Skeletal muscle satellite cell (primary cell): ENCODE measurements at regions not wholly inside any gene's neighbourhood (a gene's known extent, or its start where the extent isn't known, plus 50 kb on each side); places are given as distances from the start of the nearest gene placed in this dataset.
"Not testable (repeated sequence)": the region's sequence is repeated elsewhere in the genome, so short reads cannot be mapped to it uniquely, and the experiment has no call there.

ENCODE experiments used
- H3K27me3 ChIP-seq: 2 replicates; pipeline ENCODE4 v1.7.0; 2013; ENCODE audit warnings: low read length; ENCODE audit not compliant: control insufficient read depth, insufficient read depth
- H3K36me3 ChIP-seq: 2 replicates; pipeline ENCODE4 v1.7.0; 2013; ENCODE audit warnings: mild to moderate bottlenecking, control low read depth, low read length; ENCODE audit not compliant: insufficient read depth
- H3K4me1 ChIP-seq: 2 replicates; pipeline ENCODE4 v1.7.0; 2013; ENCODE audit warnings: low read length; ENCODE audit not compliant: control insufficient read depth, insufficient read depth
- H3K4me2 ChIP-seq: 2 replicates; pipeline ENCODE4 v1.7.0; 2013; ENCODE audit warnings: mild to moderate bottlenecking, low read length
- H3K4me3 ChIP-seq: 2 replicates; pipeline ENCODE4 v1.7.0; 2013; ENCODE audit warnings: low read length
- H3K9ac ChIP-seq: 2 replicates; pipeline ENCODE4 v1.7.0; 2013; ENCODE audit warnings: mild to moderate bottlenecking, low read depth, low read length, moderate library complexity
- H3K9me3 ChIP-seq: replicated peaks from 2 replicates; pipeline ENCODE4 v1.7.0; 2013; ENCODE audit warnings: mild to moderate bottlenecking, control low read depth, low read length

DNA sequence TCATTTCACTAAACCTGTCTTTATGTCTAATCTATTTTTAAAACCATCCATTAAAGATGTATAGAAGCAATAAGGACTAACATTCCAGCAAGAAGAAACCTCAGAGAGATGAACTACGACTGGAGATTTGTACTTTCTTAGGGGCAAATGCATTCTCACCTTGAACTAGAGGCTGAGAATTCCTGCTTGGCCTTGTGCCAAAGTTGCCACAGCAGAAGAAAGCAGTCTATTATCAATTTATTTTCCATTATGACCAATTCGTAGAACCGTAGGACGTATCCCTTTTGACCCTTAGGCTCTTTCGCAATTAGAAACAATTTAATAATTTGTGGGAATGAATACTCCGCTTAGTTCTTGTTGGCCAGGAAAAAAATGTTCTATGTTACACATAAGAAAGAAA is 1647.4 kb upstream of the CDH9 start:
- no peak overlapping the region for H3K4me3 ChIP-seq
- no peaks in the 10 kb centered on the region for H3K36me3 ChIP-seq
- no peaks in the 10 kb centered on the region for H3K27me3 ChIP-seq
- no peak overlapping the region for H3K9ac ChIP-seq
- no peaks in the 10 kb centered on the region for H3K9me3 ChIP-seq
- no peak overlapping the region for H3K4me2 ChIP-seq
- H3K4me1 ChIP-seq, result no peaks in the 10 kb centered on the region

DNA sequence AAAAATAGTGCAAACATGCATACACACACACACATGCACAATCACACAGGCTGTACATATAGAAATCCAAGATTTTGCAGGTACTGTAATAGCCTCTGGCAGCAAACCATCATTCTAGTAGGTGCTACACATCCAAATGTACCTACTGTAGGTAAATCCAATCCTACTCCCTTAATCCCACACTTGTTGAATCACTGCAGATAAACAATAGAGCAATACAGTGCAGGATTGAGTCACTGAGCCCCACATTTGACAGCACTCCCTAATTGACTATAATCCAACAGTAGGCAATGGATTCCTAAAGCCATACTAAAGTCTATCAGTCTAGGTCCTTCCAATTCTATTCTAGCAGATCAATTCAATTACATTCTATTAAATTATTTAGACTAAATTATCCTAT is 1640.5 kb upstream of the CDH9 start:
- Histone ChIP-seq H3K27me3 (no peaks in the 10 kb centered on the region), H3K9ac (no peak overlapping the region), H3K4me1 (no peaks in the 10 kb centered on the region), H3K9me3 (peaks cover 7% of the 10 kb centered on the region), H3K4me2 (no peak overlapping the region), H3K36me3 (no peaks in the 10 kb centered on the region), H3K4me3 (no peak overlapping the region)

DNA sequence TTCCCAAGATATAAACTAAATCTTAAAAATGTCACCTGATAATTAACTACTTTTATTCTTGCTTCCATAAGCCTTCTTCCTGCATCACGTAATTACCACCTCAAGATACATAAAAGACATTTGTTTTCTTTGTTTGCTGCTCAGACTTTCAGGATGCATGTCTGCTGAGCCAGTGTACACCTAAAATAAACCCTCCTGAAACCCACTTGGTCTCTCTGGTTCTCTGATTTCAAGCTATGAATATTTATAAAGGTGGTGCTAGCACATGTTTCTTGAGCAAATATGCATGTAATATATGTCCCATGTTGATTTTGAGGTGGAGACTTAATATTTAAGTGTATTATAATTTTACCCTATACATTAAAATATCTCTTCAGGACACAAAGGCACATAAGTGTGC is 1627.7 kb upstream of the CDH9 start:
- H3K4me1 ChIP-seq, result no peaks in the 10 kb centered on the region
- H3K27me3 ChIP-seq, result no peaks in the 10 kb centered on the region
- no peak overlapping the region for H3K4me3 ChIP-seq
- H3K9me3 ChIP-seq, result no peaks in the 10 kb centered on the region
- no peaks in the 10 kb centered on the region for H3K36me3 ChIP-seq
- no peak overlapping the region for H3K4me2 ChIP-seq
- H3K9ac ChIP-seq, result no peak overlapping the region

DNA sequence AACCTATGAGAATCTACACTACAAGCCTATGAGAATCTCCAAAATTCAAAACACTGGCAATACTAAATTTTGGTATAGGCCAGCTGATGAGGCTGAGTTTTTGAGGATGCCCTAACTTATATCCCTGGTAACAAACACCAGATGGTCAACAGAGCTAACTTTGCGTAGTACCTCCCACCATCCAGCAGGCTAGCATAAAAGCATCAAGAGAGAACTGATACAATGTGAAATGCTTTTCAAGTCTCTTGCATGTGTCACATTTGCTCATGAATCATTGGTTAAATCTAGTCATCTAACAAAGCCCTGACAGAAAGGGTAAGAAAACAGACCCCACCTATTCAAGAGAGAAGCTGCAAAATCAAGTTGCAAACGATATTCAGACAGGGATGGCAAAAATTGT is 1609.7 kb upstream of the CDH9 start:
- Histone ChIP-seq H3K27me3 (no peaks in the 10 kb centered on the region), H3K9ac (no peak overlapping the region), H3K36me3 (no peaks in the 10 kb centered on the region), H3K4me1 (no peaks in the 10 kb centered on the region), H3K4me2 (no peak overlapping the region), H3K4me3 (no peak overlapping the region), H3K9me3 (no peaks in the 10 kb centered on the region)

DNA sequence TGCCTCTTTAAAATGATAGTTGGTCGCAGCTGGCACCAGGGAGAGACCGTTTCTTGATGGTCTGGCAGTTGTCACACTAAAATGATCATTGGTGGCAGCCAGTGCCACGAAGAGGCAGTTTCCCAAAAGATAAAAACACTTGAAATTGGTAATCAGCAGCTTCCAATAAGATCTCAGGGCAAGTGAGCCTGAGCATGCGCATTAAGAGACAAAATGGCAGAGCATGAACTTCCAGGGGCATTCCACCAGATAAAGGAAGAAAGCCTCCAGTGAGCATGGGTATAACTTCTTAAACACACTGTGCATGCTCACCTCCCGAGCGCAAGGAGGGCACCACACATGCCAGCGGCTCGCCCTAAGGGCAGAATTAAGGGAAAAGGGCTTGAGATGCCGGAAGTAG is 1594.2 kb upstream of the CDH9 start:
- Histone ChIP-seq H3K36me3 (no peaks in the 10 kb centered on the region), H3K4me3 (no peak overlapping the region), H3K9me3 (no peaks in the 10 kb centered on the region), H3K9ac (no peak overlapping the region), H3K4me1 (no peaks in the 10 kb centered on the region), H3K4me2 (no peak overlapping the region), H3K27me3 (no peaks in the 10 kb centered on the region)

DNA sequence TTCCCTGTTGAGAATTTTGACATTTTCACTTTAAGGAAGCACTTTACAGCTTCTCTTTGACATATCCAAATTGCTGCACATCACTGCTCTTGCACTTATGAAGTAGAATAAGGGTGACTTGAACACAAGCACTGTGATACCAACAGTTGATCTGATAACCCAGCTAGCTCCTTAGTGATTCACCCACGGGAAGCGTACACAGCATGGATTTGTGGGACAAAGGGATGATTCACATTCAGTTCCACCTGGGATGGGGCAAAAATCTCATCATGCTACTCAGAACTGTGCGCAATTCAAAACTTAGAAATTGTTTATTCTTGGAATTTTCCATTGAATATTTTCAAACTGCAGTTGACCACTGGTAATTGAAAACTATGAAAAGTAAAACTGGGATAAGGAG is 1565.5 kb upstream of the CDH9 start:
- Histone ChIP-seq H3K4me1 (no peaks in the 10 kb centered on the region), H3K9me3 (peaks cover 4% of the 10 kb centered on the region), H3K4me3 (no peak overlapping the region), H3K9ac (no peak overlapping the region), H3K36me3 (no peaks in the 10 kb centered on the region), H3K27me3 (no peaks in the 10 kb centered on the region), H3K4me2 (no peak overlapping the region)

DNA sequence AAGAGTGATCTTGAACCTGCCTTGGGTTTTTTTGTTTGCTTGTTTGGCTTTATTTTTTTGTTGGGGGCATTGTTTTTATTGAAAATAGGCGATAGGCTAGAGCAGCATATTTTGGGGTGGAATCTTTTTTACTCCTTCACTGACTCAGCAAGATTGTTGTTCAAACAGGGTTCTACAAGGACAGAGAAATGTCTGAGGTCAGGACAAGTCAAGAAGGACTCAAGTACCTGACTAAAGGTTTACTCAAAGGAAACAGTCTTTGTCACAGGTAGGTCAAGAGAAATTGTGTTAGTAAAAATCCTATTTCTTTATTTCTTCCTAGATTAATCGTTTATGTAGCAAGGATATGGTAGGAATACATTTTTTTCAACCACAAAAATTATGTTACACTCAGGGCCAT is 1564.0 kb upstream of the CDH9 start:
- H3K4me3 ChIP-seq, result no peak overlapping the region

DNA sequence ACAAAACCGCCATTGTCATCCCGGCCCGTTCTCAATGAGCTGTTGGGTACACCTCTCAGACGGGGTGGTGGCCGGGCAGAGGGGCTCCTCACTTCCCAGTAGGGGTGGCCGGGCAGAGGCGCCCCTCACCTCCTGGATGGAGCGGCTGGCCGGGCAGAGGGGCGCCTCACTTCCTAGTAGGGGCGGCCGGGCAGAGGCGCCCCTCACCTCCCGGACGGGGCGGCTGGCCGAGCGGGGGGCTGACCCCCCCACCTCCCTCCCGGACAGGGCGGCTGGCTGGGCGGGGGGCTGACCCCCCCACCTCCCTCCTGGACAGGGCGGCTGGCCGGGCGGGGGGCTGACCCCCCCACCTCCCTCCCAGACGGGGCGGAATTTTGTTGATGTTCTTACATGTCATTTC is 1558.3 kb upstream of the CDH9 start:
- H3K4me3 ChIP-seq, H3K4me1 ChIP-seq, H3K27me3 ChIP-seq, H3K9me3 ChIP-seq, H3K9ac ChIP-seq, H3K4me2 ChIP-seq, H3K36me3 ChIP-seq: not testable (repeated sequence)

More for the DNA sequence above, 1564.0 kb upstream of the CDH9 start:
- Histone ChIP-seq H3K27me3 (no peaks in the 10 kb centered on the region), H3K4me2 (no peak overlapping the region), H3K9me3 (peaks cover 4% of the 10 kb centered on the region), H3K9ac (no peak overlapping the region), H3K4me1 (no peaks in the 10 kb centered on the region), H3K36me3 (no peaks in the 10 kb centered on the region)

DNA sequence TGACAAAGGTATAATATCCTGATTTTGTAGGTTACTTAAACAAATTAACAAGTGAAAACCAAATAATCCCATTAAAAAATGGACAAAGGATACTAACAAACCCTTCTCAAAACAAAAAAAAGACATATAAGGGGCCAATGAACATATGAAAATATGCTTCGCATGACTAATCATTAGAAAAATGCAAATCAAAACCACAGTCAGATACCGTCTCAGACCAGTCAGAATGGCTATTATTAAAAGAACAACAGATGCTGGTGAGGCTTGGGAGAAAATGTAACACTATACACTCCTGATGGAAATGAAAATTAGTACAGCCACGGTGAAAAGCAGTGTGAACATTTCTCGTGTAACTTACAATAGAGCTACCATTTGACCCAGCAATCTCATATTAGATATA is 1542.2 kb upstream of the CDH9 start:
- Histone ChIP-seq H3K4me3 (no peak overlapping the region), H3K27me3 (no peaks in the 10 kb centered on the region), H3K36me3 (no peaks in the 10 kb centered on the region), H3K9ac (no peak overlapping the region), H3K9me3 (peaks cover 19% of the 10 kb centered on the region), H3K4me2 (no peak overlapping the region), H3K4me1 (no peaks in the 10 kb centered on the region)

DNA sequence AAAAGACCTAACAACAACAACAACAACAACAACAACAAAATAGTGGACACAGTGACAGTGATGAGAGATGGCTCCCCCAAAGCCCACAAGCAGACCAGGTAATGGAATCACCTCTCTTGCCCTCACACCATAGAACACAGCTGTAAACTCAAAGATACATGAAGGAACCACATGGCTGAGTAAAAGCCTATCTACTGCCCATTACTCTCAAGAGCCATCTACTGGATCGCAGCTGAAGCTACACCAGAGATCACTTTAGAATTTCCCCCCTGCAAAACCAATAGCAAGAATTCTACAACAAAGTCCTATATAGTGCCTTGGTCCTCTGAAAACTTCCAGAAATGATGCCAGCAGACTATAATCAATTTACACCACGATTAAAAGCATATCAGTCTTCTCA is 1537.6 kb upstream of the CDH9 start:
- Histone ChIP-seq H3K4me2 (no peak overlapping the region), H3K27me3 (no peaks in the 10 kb centered on the region), H3K9me3 (peaks cover 10% of the 10 kb centered on the region), H3K4me1 (no peaks in the 10 kb centered on the region), H3K9ac (no peak overlapping the region), H3K36me3 (no peaks in the 10 kb centered on the region), H3K4me3 (no peak overlapping the region)

DNA sequence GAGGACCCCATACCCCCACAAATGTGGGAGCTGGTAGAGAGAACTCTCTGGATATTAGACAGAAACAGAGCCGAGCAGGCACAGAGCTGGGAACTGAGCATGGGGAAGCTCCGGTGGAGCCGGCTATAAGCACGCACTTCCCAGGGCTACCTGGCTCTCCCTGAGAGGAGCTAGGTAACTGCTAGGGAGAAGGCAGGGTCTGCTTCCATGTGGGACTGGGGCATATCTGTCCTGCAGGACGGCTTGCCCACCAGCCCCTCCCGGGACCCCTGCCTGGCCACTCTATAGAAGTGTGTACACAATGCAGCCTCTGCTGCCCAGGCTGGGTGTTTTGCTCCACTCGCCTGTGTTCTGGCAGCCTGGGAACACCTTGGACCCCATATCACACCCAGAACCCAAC is 1537.0 kb upstream of the CDH9 start:
- Histone ChIP-seq H3K9me3 (peaks cover 10% of the 10 kb centered on the region), H3K4me1 (no peaks in the 10 kb centered on the region), H3K27me3 (no peaks in the 10 kb centered on the region), H3K9ac (no peak overlapping the region), H3K4me2 (no peak overlapping the region), H3K36me3 (no peaks in the 10 kb centered on the region), H3K4me3 (no peak overlapping the region)

DNA sequence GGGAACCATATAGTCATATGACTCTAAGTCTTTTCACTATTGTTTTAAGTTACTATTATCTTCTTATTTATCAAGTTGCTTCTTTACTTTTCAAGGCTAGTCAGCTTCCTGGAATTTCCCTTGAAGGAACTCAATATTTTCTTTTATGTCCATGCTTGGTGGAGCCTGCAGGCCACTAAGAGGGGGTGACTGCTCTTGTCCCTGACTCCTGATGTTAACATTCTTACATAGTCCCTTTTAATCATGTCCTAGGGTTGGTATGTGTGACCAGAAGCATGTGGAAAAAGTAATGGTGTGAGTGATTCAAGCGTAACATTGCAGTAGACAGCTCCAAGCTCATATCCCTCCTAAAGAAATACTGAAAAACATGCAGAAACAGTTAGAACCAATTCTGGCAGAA is 1536.2 kb upstream of the CDH9 start:
- H3K27me3 ChIP-seq, result no peaks in the 10 kb centered on the region
- peaks cover 10% of the 10 kb centered on the region for H3K9me3 ChIP-seq
- no peak overlapping the region for H3K4me2 ChIP-seq
- no peak overlapping the region for H3K9ac ChIP-seq
- H3K36me3 ChIP-seq, result no peaks in the 10 kb centered on the region
- H3K4me3 ChIP-seq, result no peak overlapping the region
- no peaks in the 10 kb centered on the region for H3K4me1 ChIP-seq

DNA sequence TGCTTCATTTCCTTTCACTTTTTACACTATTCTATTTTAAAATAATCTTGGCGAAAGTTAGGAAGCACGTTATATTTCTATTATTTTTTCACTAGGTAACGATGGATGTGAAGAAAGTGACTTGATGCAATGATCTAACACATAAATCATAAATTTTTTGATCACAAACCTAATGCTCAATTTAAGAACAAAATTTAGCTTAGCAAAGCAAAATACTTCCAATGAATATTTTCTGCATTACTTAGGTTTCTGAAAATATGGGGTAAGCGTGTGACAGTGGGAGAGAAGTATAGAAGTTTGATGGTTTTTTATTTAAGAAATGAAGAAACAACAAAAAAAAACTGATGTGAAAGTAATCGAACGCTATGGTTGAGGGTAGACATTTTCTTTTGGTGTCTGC is 1528.7 kb upstream of the CDH9 start:
- no peak overlapping the region for H3K4me3 ChIP-seq
- no peaks in the 10 kb centered on the region for H3K4me1 ChIP-seq
- no peaks in the 10 kb centered on the region for H3K27me3 ChIP-seq
- H3K4me2 ChIP-seq, result no peak overlapping the region
- no peaks in the 10 kb centered on the region for H3K36me3 ChIP-seq
- H3K9me3 ChIP-seq, result no peaks in the 10 kb centered on the region
- no peak overlapping the region for H3K9ac ChIP-seq
